HepG2 (cell line): ENCODE measurements at regions not wholly inside any gene's neighbourhood (a gene's known extent, or its start where the extent isn't known, plus 50 kb on each side); places are given as distances from the start of the nearest gene placed in this dataset.
A peak's percentile ranks its signal among the peaks of the same experiment; 100 is the strongest.

Experiments used
- ATAC-seq: fragments of 200-7000 bp; cut with Tn5 transposase; 3 replicates; pipeline ENCODE4 v1.9.1; 2020; ENCODE audit warnings: mild to moderate bottlenecking, moderate library complexity
- BruUV-seq: library from RNA; stranded (reverse); fragments of 400-500 nt; replicated peaks from 2 replicates; lab custom pipeline; 2021; lab: Mats Ljungman, UMichigan
- CTCF ChIA-PET: fragments of 300-600 bp; formaldehyde crosslinking; extraction: SDS; loops from one replicate; lab custom pipeline; 2021; ENCODE audit warnings: low total read pairs, inconsistent platforms, low intra/inter-chr PET ratio; lab: Yijun Ruan, JAX
- POLR2A ChIA-PET: fragments of 350-600 bp; sonication (Branson Sonifier 250); formaldehyde crosslinking; loops from one replicate; lab custom pipeline; 2020; ENCODE audit warnings: antibody characterized with exemption, inconsistent platforms; lab: Yijun Ruan, JAX
- DNase-seq: peaks from one replicate; pipeline ENCODE4 v3.0.0-alpha.2; 2015; ENCODE audit warnings: low spot score
- FAIRE-seq: peaks from 3 replicates; lab custom pipeline; 2011; peaks lifted over from hg19 to GRCh38; lab: Jason Lieb, UNC
- H2AFZ ChIP-seq: one replicate; pipeline ENCODE4 v1.6.1; 2011; ENCODE audit warnings: low read length, inconsistent platforms
- H3K27ac ChIP-seq: fragments of 300-600 bp; 3 replicates; pipeline ENCODE4 v1.8.0; 2011; ENCODE audit warnings: mixed run types, mild to moderate bottlenecking, mixed read lengths, low read length, inconsistent platforms; ENCODE audit not compliant: insufficient read depth; ENCODE audit errors: extremely low read length
- H3K27me3 ChIP-seq, 2 experiments: fragments of 200-600 bp in 1 of 2; 2 replicates in 1 of 2; 3 replicates in 1 of 2; pipeline versions ENCODE4 v1.6.0 to v1.8.0; 2011; ENCODE audit warnings: low read length in 2 of 2, mild to moderate bottlenecking in 2 of 2, moderate library complexity in 2 of 2, inconsistent platforms in 1 of 2; ENCODE audit not compliant: insufficient read depth in 2 of 2, control insufficient read depth in 1 of 2
- H3K36me3 ChIP-seq, 2 experiments: fragments of 200-600 bp in 1 of 2; replicated peaks in 1 of 2; 2 replicates in 1 of 2; 3 replicates in 1 of 2; pipeline versions ENCODE4 v1.5.1 to v1.8.0; 2011; ENCODE audit warnings: low read length in 2 of 2, inconsistent platforms in 1 of 2; ENCODE audit not compliant: insufficient read depth in 2 of 2, control insufficient read depth in 1 of 2
- H3K4me1 ChIP-seq: 2 replicates; pipeline ENCODE4 v1.5.1; 2012; ENCODE audit warnings: low read length, inconsistent platforms; ENCODE audit not compliant: insufficient read depth
- H3K4me2 ChIP-seq: 2 replicates; pipeline ENCODE4 v1.6.0; 2011; ENCODE audit warnings: low read depth, low read length, inconsistent platforms
- H3K4me3 ChIP-seq, 3 experiments: fragments of 200-600 bp in 1 of 3; sonication (generic), shearing (Covaris generic) in 1 of 3; replicated peaks in 1 of 3; 2 replicates each; pipeline ENCODE4 v1.5.1; 2011 to 2016; ENCODE audit warnings: low read length in 3 of 3, inconsistent platforms in 2 of 3, low read depth in 2 of 3, mild to moderate bottlenecking in 2 of 3, control low read depth in 1 of 3, mixed read lengths in 1 of 3; ENCODE audit not compliant: insufficient read depth in 1 of 3
- H3K79me2 ChIP-seq: one replicate; pipeline ENCODE4 v1.6.1; 2011; ENCODE audit warnings: low read length, inconsistent platforms; ENCODE audit not compliant: insufficient read depth
- H3K9ac ChIP-seq: 2 replicates; pipeline ENCODE4 v1.6.0; 2011; ENCODE audit warnings: mild to moderate bottlenecking, low read depth, low read length, inconsistent platforms; ENCODE audit not compliant: insufficient read depth
- H3K9me3 ChIP-seq: 2 replicates; pipeline ENCODE4 v1.5.1; 2012; ENCODE audit warnings: mild to moderate bottlenecking, low read length
- H4K20me1 ChIP-seq: 2 replicates; pipeline ENCODE4 v1.6.0; 2011; ENCODE audit warnings: inconsistent platforms, mild to moderate bottlenecking, low read length, moderate library complexity; ENCODE audit not compliant: insufficient read depth
- ARNT ChIP-seq: fragments of 450-650 bp; IDR thresholded peaks from 2 replicates; pipeline ENCODE4 v1.6.1; 2017
- ELF3 ChIP-seq: IDR thresholded peaks from 2 replicates; pipeline ENCODE4 v1.6.1; 2016; ENCODE audit warnings: missing genetic modification reagents, missing compliant biosample characterization
- FOSL2 ChIP-seq: sonication (generic); formaldehyde crosslinking; IDR thresholded peaks from 2 replicates; pipeline ENCODE4 v1.4.0; 2020; ENCODE audit warnings: missing genetic modification reagents
- HNF1B ChIP-seq: sonication (generic); formaldehyde crosslinking; IDR thresholded peaks from 2 replicates; pipeline ENCODE4 v1.5.1; 2020; ENCODE audit warnings: mild to moderate bottlenecking, moderate library complexity, missing genetic modification reagents
- NR0B2 ChIP-seq: sonication (generic); formaldehyde crosslinking; IDR thresholded peaks from 2 replicates; pipeline ENCODE4 v1.4.0; 2020; ENCODE audit warnings: mild to moderate bottlenecking, missing genetic modification reagents
- POGZ ChIP-seq: sonication (generic); formaldehyde crosslinking; IDR thresholded peaks from 2 replicates; pipeline ENCODE4 v1.4.0; 2020; ENCODE audit warnings: mild to moderate bottlenecking, missing genetic modification reagents
- SAFB2 ChIP-seq: sonication (generic); formaldehyde crosslinking; IDR thresholded peaks from 2 replicates; pipeline ENCODE4 v1.5.1; 2020; ENCODE audit warnings: missing genetic modification reagents, low read depth, mild to moderate bottlenecking, borderline replicate concordance
- SMARCC2 ChIP-seq: fragments of 450-650 bp; IDR thresholded peaks from 2 replicates; pipeline ENCODE4 v1.6.1; 2017; ENCODE audit warnings: antibody characterized with exemption, mild to moderate bottlenecking
- ZC3H13 ChIP-seq: sonication (generic); formaldehyde crosslinking; IDR thresholded peaks from 2 replicates; pipeline ENCODE4 v1.8.1; 2023; ENCODE audit warnings: mild to moderate bottlenecking, missing genetic modification reagents, moderate library complexity
- ZNF224 ChIP-seq: sonication (generic); formaldehyde crosslinking; IDR thresholded peaks from 2 replicates; pipeline ENCODE4 v1.5.0; 2020; ENCODE audit warnings: mild to moderate bottlenecking, missing genetic modification reagents
- ZNF335 ChIP-seq: sonication (generic); formaldehyde crosslinking; IDR thresholded peaks from 2 replicates; pipeline ENCODE4 v1.4.0; 2020; ENCODE audit warnings: missing genetic modification reagents
- ZNF883 ChIP-seq: sonication (generic); formaldehyde crosslinking; IDR thresholded peaks from 2 replicates; pipeline ENCODE4 v1.5.1; 2020; ENCODE audit warnings: mild to moderate bottlenecking, missing genetic modification reagents; ENCODE audit errors: not compliant biosample characterization
- WGBS: methylation state at CpG from one replicate; pipeline ENCODE4 v1.1.6; 2017; ENCODE audit warnings: low lambda C conversion rate; 5-methylcytosine and 5-hydroxymethylcytosine counted together
- in situ Hi-C: cut with HindIII; loops from 2 replicates; pipeline ENCODE4 v1.10.0; 2017; ENCODE audit warnings: low pct_unique_long_range_greater_than_20kb; ENCODE audit not compliant: extremely low pct_ligation_motif_present
- intact Hi-C: fragments of 100-400 bp; cut with micrococcal nuclease; formaldehyde crosslinking; loops from one replicate; pipeline ENCODE4 v1.10.0; 2022; ENCODE audit not compliant: unreplicated experiment
- TF ChIP-seq, protein P1 (sequence below): sonication (generic); formaldehyde crosslinking; IDR thresholded peaks from 2 replicates; pipeline ENCODE4 v1.4.0; 2020; ENCODE audit warnings: missing genetic modification reagents, borderline replicate concordance
- TF ChIP-seq, protein P2 (sequence below): sonication (generic); formaldehyde crosslinking; IDR thresholded peaks from 2 replicates; pipeline ENCODE4 v1.4.0; 2020; ENCODE audit warnings: missing genetic modification reagents, mild to moderate bottlenecking, borderline replicate concordance

DNA sequence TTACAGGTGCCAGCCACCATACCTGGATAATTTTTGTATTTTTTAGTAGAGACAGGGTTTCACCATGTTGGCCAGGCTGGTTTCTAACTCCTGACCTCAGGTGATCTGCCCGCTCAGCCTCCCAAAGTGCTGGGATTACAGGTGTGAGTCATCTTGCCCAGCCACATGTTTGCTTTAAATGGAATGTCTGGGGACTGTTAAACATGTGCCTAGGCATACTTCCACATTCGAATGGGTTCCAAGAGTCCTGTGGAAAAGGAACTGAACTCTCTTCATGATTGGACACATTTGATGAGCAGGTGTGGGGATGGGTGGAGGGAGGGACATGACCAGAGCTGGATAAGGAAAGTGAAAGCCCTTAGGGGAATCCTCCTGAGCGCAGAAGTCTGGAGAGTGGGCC is 58.4 kb upstream of the GREB1L start:
- Histone ChIP-seq H3K27me3 (no peaks in the 10 kb centered on the region), H3K4me1 (peaks cover 7% of the 10 kb centered on the region), H3K27ac (no peak overlapping the region), H2AFZ (no peak overlapping the region), H4K20me1 (no peaks in the 10 kb centered on the region), H3K4me2 (no peak overlapping the region), H3K36me3 (no peaks in the 10 kb centered on the region), H3K79me2 (no peaks in the 10 kb centered on the region), H3K9me3 (no peaks in the 10 kb centered on the region), H3K9ac (no peak overlapping the region), H3K4me3 (no peak overlapping the region)
- DNase-seq (peak; percentile 10), FAIRE-seq (no peak), ATAC-seq (peak; percentile 50; the same call in 2 of the 3 replicates)
- in situ Hi-C loops: loop anchor here (10.0 kb wide), 1 partner anchor 209 kb away; no protein-coding TSS in a partner anchor
- BruUV-seq: no TSS peak
- TF ChIP-seq ARNT: no peak
- no peak for TF ChIP-seq ZNF335 (CRISPR knock-in tag)
- no peak for TF ChIP-seq ZNF224
- TF ChIP-seq ZC3H13: no peak
- no peak for TF ChIP-seq ZNF883 (CRISPR knock-in tag)
- TF ChIP-seq POGZ: no peak
- TF ChIP-seq NR0B2 (CRISPR knock-in tag): no peak
- TF ChIP-seq HNF1B (CRISPR knock-in tag): no peak
- peak; percentile 83 for TF ChIP-seq FOSL2 (CRISPR knock-in tag)
- TF ChIP-seq SAFB2 (CRISPR knock-in tag): no peak
- TF ChIP-seq, protein P1, sequence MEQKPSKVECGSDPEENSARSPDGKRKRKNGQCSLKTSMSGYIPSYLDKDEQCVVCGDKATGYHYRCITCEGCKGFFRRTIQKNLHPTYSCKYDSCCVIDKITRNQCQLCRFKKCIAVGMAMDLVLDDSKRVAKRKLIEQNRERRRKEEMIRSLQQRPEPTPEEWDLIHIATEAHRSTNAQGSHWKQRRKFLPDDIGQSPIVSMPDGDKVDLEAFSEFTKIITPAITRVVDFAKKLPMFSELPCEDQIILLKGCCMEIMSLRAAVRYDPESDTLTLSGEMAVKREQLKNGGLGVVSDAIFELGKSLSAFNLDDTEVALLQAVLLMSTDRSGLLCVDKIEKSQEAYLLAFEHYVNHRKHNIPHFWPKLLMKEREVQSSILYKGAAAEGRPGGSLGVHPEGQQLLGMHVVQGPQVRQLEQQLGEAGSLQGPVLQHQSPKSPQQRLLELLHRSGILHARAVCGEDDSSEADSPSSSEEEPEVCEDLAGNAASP: peak; percentile 13; the same call in 1 of the 2 replicates
- no peak for TF ChIP-seq SMARCC2
- no peak for TF ChIP-seq ELF3 (CRISPR knock-in tag)
- TF ChIP-seq, protein P2, sequence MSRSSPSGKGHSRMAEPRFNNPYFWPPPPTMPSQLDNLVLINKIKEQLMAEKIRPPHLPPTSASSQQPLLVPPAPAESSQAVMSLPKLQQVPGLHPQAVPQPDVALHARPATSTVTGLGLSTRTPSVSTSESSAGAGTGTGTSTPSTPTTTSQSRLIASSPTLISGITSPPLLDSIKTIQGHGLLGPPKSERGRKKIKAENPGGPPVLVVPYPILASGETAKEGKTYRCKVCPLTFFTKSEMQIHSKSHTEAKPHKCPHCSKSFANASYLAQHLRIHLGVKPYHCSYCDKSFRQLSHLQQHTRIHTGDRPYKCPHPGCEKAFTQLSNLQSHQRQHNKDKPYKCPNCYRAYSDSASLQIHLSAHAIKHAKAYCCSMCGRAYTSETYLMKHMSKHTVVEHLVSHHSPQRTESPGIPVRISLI (CRISPR knock-in tag): no peak
- ChIA-PET POLR2A (no interaction called here), CTCF (no interaction called here)
- intact Hi-C loops: no loop called here
- WGBS: 34% methylated on average over 3 of the region's 3 CpGs
